ENCODE measurements at regions not wholly inside any gene's neighbourhood (a gene's known extent, or its start where the extent isn't known, plus 50 kb on each side); places are given as distances from the start of the nearest gene placed in this dataset.

- Mint-ChIP-seq H3K4me1 (no peaks in the 10 kb centered on the region), H3K27ac (no peak overlapping the region), H3K4me3 (no peak overlapping the region), H3K27me3 (no peaks in the 10 kb centered on the region), H3K9me3 (no peaks in the 10 kb centered on the region)
- no peak for DNase-seq
- no peak for ATAC-seq
Measured at GRCh38 chr10:130957423-130957822, 354.1 kb downstream of the TCERG1L start.

GRCh38 chr10:130958003-130958402 lies 353.5 kb downstream of the TCERG1L start:
- DNase-seq (no peak), ATAC-seq (no peak)
- no peaks in the 10 kb centered on the region for H3K27me3 Mint-ChIP-seq
- H3K4me1 Mint-ChIP-seq, result no peaks in the 10 kb centered on the region
- no peak overlapping the region for H3K4me3 Mint-ChIP-seq
- no peaks in the 10 kb centered on the region for H3K9me3 Mint-ChIP-seq
- H3K27ac Mint-ChIP-seq, result no peak overlapping the region

GRCh38 chr10:130958981-130959751 lies 352.4 kb downstream of the TCERG1L start:
- Mint-ChIP-seq H3K4me3 (no peak overlapping the region), H3K9me3 (peaks cover 0 to 6% of the 10 kb centered on the region in 2 donors), H3K27me3 (no peaks in the 10 kb centered on the region), H3K4me1 (no peaks in the 10 kb centered on the region), H3K27ac (no peak overlapping the region)
- peak; percentile 6 for ATAC-seq
- DNase-seq, result no peak

GRCh38 chr10:130959752-130960195 lies 351.7 kb downstream of the TCERG1L start:
- Mint-ChIP-seq H3K9me3 (peaks cover 0 to 8% of the 10 kb centered on the region in 2 donors), H3K27ac (no peak overlapping the region), H3K27me3 (no peaks in the 10 kb centered on the region), H3K4me3 (no peak overlapping the region), H3K4me1 (no peaks in the 10 kb centered on the region)
- ATAC-seq (no peak), DNase-seq (no peak)

- DNase-seq, result no peak
- Mint-ChIP-seq H3K4me3 (no peak overlapping the region), H3K9me3 (peaks cover 0 to 8% of the 10 kb centered on the region in 2 donors), H3K27me3 (no peaks in the 10 kb centered on the region), H3K4me1 (no peaks in the 10 kb centered on the region), H3K27ac (peak overlapping the region in 1 of 2 donors; percentile 63)
- ATAC-seq, result no peak
Measured at GRCh38 chr10:130960531-130960930, 351.0 kb downstream of the TCERG1L start.

- Mint-ChIP-seq H3K27me3 (no peaks in the 10 kb centered on the region), H3K27ac (no peak overlapping the region), H3K4me1 (no peaks in the 10 kb centered on the region), H3K4me3 (no peak overlapping the region), H3K9me3 (peaks cover 0 to 8% of the 10 kb centered on the region in 2 donors)
- ATAC-seq, result no peak
- no peak for DNase-seq
Measured at GRCh38 chr10:130961506-130962239, 349.8 kb downstream of the TCERG1L start.

- H3K9me3 Mint-ChIP-seq, result peaks cover 0 to 8% of the 10 kb centered on the region in 2 donors
- no peaks in the 10 kb centered on the region for H3K4me1 Mint-ChIP-seq
- no peaks in the 10 kb centered on the region for H3K27me3 Mint-ChIP-seq
- no peak overlapping the region for H3K27ac Mint-ChIP-seq
- ATAC-seq, result no peak
- no peak overlapping the region for H3K4me3 Mint-ChIP-seq
- no peak for DNase-seq
Measured at GRCh38 chr10:130962240-130963051, 349.1 kb downstream of the TCERG1L start.

- no peak for DNase-seq
- H3K9me3 Mint-ChIP-seq, result peaks cover 0 to 8% of the 10 kb centered on the region in 2 donors
- no peak overlapping the region for H3K4me3 Mint-ChIP-seq
- no peak overlapping the region for H3K27ac Mint-ChIP-seq
- H3K27me3 Mint-ChIP-seq, result no peaks in the 10 kb centered on the region
- ATAC-seq, result no peak
- H3K4me1 Mint-ChIP-seq, result no peaks in the 10 kb centered on the region
Measured at GRCh38 chr10:130963052-130963393, 348.5 kb downstream of the TCERG1L start.

- H3K27me3 Mint-ChIP-seq, result no peaks in the 10 kb centered on the region
- no peak for DNase-seq
- H3K27ac Mint-ChIP-seq, result peak overlapping the region in 1 of 2 donors; percentile 60
- no peak overlapping the region for H3K4me3 Mint-ChIP-seq
- no peaks in the 10 kb centered on the region for H3K4me1 Mint-ChIP-seq
- H3K9me3 Mint-ChIP-seq, result peaks cover 0 to 8% of the 10 kb centered on the region in 2 donors
- no peak for ATAC-seq
Measured at GRCh38 chr10:130963786-130964522, 347.6 kb downstream of the TCERG1L start.

- Mint-ChIP-seq H3K9me3 (peaks cover 0 to 8% of the 10 kb centered on the region in 2 donors), H3K4me3 (no peak overlapping the region)
- ATAC-seq, result no peak
Measured at GRCh38 chr10:130964771-130965170, 346.8 kb downstream of the TCERG1L start.

GRCh38 chr10:130967161-130967560 lies 344.4 kb downstream of the TCERG1L start:
- H3K4me3 Mint-ChIP-seq, result no peak overlapping the region
- H3K4me1 Mint-ChIP-seq, result no peaks in the 10 kb centered on the region
- ATAC-seq (no peak), DNase-seq (no peak)
- peaks cover 0 to 8% of the 10 kb centered on the region in 2 donors for H3K9me3 Mint-ChIP-seq
- no peak overlapping the region for H3K27ac Mint-ChIP-seq
- no peaks in the 10 kb centered on the region for H3K27me3 Mint-ChIP-seq

More at GRCh38 chr10:130964771-130965170, 346.8 kb downstream of the TCERG1L start:
- Mint-ChIP-seq H3K4me1 (no peaks in the 10 kb centered on the region), H3K27me3 (no peaks in the 10 kb centered on the region), H3K27ac (no peak overlapping the region)
- no peak for DNase-seq

- no peaks in the 10 kb centered on the region for H3K4me1 Mint-ChIP-seq
- no peaks in the 10 kb centered on the region for H3K27me3 Mint-ChIP-seq
- ATAC-seq (no peak), DNase-seq (no peak)
- peaks cover 0 to 8% of the 10 kb centered on the region in 2 donors for H3K9me3 Mint-ChIP-seq
- no peak overlapping the region for H3K4me3 Mint-ChIP-seq
- no peak overlapping the region for H3K27ac Mint-ChIP-seq
Measured at GRCh38 chr10:130967784-130968183, 343.7 kb downstream of the TCERG1L start.

- H3K4me1 Mint-ChIP-seq, result no peaks in the 10 kb centered on the region
- H3K9me3 Mint-ChIP-seq, result peaks cover 0 to 8% of the 10 kb centered on the region in 2 donors
- no peaks in the 10 kb centered on the region for H3K27me3 Mint-ChIP-seq
- H3K4me3 Mint-ChIP-seq, result no peak overlapping the region
- no peak overlapping the region for H3K27ac Mint-ChIP-seq
- ATAC-seq (no peak), DNase-seq (no peak)
Measured at GRCh38 chr10:130968511-130968910, 343.0 kb downstream of the TCERG1L start.

- no peaks in the 10 kb centered on the region for H3K27me3 Mint-ChIP-seq
- no peak for DNase-seq
- H3K27ac Mint-ChIP-seq, result no peak overlapping the region
- H3K4me3 Mint-ChIP-seq, result no peak overlapping the region
- no peaks in the 10 kb centered on the region for H3K4me1 Mint-ChIP-seq
- peaks cover 0 to 5% of the 10 kb centered on the region in 2 donors for H3K9me3 Mint-ChIP-seq
- ATAC-seq, result no peak
Measured at GRCh38 chr10:130968964-130969363, 342.6 kb downstream of the TCERG1L start.

GRCh38 chr10:130969700-130970099 lies 341.8 kb downstream of the TCERG1L start:
- no peak overlapping the region for H3K4me3 Mint-ChIP-seq
- ATAC-seq (no peak), DNase-seq (no peak)
- H3K27ac Mint-ChIP-seq, result no peak overlapping the region
- no peaks in the 10 kb centered on the region for H3K9me3 Mint-ChIP-seq
- H3K27me3 Mint-ChIP-seq, result no peaks in the 10 kb centered on the region
- H3K4me1 Mint-ChIP-seq, result no peaks in the 10 kb centered on the region
